Caco-2 (cell line): ENCODE measurements at regions not wholly inside any gene's neighbourhood (a gene's known extent, or its start where the extent isn't known, plus 50 kb on each side); places are given as distances from the start of the nearest gene placed in this dataset.

ENCODE experiments used
- BruUV-seq: library from RNA; stranded (reverse); fragments of 400-500 nt; replicated peaks from 2 replicates; lab custom pipeline; 2021; lab: Mats Ljungman, UMichigan
- CTCF ChIA-PET: fragments of 300-600 bp; sonication (Branson Sonifier 250); formaldehyde crosslinking; loops from one replicate; lab custom pipeline; 2022; ENCODE audit warnings: antibody characterized with exemption; lab: Charles Lee
- POLR2A ChIA-PET: fragments of 300-600 bp; sonication (Branson Sonifier 250); formaldehyde crosslinking; loops from one replicate; lab custom pipeline; 2022; ENCODE audit warnings: antibody characterized with exemption; lab: Charles Lee
- DNase-seq, 2 experiments: peaks; one replicate each; pipeline versions ENCODE4 v3.0.0 to v3.0.0-alpha.2; 2020 to 2022
- H3K27me3 ChIP-seq: replicated peaks from 2 replicates; pipeline ENCODE4 v1.6.0; 2011; ENCODE audit warnings: low read length; ENCODE audit not compliant: control insufficient read depth, insufficient read depth
- H3K36me3 ChIP-seq: 2 replicates; pipeline ENCODE4 v1.5.1; 2011; ENCODE audit warnings: low read length; ENCODE audit not compliant: control insufficient read depth, insufficient read depth
- H3K4me1 ChIP-seq: fragments of 250-450 bp; sonication (Bioruptor Pico); 2 replicates; pipeline ENCODE4 v1.5.1; 2020; ENCODE audit warnings: mild to moderate bottlenecking
- H3K4me3 ChIP-seq: 2 replicates; pipeline ENCODE4 v1.5.1; 2011; ENCODE audit warnings: low read depth, mild to moderate bottlenecking, control low read depth, low read length
- H3K9me3 ChIP-seq: fragments of 250-450 bp; sonication (Bioruptor Pico); 2 replicates; pipeline ENCODE4 v1.5.1; 2020; ENCODE audit warnings: mild to moderate bottlenecking, moderate library complexity
- H3K27ac Mint-ChIP-seq: one replicate; pipeline ENCODE4 v1.8.0; 2022; ENCODE audit warnings: mixed read lengths; ENCODE audit not compliant: unreplicated experiment
- H3K27me3 Mint-ChIP-seq: one replicate; pipeline ENCODE4 v1.8.0; 2022; ENCODE audit warnings: mixed read lengths; ENCODE audit not compliant: insufficient read depth, unreplicated experiment
- H3K36me3 Mint-ChIP-seq: one replicate; pipeline ENCODE4 v1.8.0; 2022; ENCODE audit warnings: mild to moderate bottlenecking, mixed read lengths; ENCODE audit not compliant: insufficient read depth, unreplicated experiment
- H3K4me1 Mint-ChIP-seq: one replicate; pipeline ENCODE4 v1.8.0; 2022; ENCODE audit warnings: low read depth, mixed read lengths; ENCODE audit not compliant: unreplicated experiment
- H3K4me3 Mint-ChIP-seq: one replicate; pipeline ENCODE4 v1.8.0; 2022; ENCODE audit warnings: mild to moderate bottlenecking, moderate library complexity, mixed read lengths; ENCODE audit not compliant: unreplicated experiment
- H3K9me3 Mint-ChIP-seq: one replicate; pipeline ENCODE4 v1.8.0; 2022; ENCODE audit warnings: mixed read lengths; ENCODE audit not compliant: unreplicated experiment
- intact Hi-C: fragments of 100-400 bp; cut with micrococcal nuclease; formaldehyde crosslinking; loops from one replicate; pipeline ENCODE4 v1.10.0; 2022; ENCODE audit not compliant: unreplicated experiment
- TF ChIP-seq, protein P1 (sequence below), 2 experiments: fragments of 200-600 bp in 1 of 2; IDR thresholded peaks; 1 replicate in 1 of 2; 2 replicates in 1 of 2; pipeline versions ENCODE4 v1.5.1 to v1.8.0; 2011 to 2022; ENCODE audit warnings: antibody characterized with exemption in 1 of 2, control low read depth in 1 of 2, inconsistent platforms in 1 of 2, low read depth in 1 of 2, low read length in 1 of 2, mild to moderate bottlenecking in 1 of 2, moderate library complexity in 1 of 2; ENCODE audit not compliant: insufficient read depth in 1 of 2, severe bottlenecking in 1 of 2, unreplicated experiment in 1 of 2

DNA sequence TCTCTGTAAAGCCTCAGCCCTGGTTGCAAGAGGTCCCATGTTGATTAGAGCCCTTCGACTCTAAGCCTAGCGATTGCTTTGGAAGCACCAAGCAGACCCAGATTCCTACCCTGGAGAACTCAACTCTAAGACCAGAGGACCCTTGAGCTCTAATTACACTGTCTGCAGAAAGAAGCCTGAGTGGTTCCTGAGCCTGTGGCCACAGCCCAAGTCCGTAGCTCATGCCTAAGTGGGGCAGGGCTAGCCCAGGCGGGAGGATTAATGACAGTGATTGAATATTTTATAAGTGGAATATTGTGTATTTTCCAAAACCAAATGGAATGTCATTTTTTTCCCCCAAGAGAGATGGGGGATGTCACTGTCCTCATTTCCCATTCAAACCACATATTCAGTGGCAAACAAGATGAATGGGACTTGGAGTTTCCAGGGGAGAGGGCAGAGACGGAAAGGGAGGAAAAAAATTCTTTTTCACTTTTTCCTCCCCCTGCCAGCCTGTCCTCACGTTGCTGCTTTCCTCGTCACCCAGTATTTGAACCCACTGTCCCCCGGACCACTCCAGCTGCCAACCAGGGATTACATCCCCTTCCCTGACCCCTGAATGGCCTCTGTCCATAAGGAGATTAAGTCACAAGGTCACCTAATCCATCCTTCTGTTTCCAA is 79.6 kb upstream of the CTTNBP2NL start:
- TF ChIP-seq, protein P1, sequence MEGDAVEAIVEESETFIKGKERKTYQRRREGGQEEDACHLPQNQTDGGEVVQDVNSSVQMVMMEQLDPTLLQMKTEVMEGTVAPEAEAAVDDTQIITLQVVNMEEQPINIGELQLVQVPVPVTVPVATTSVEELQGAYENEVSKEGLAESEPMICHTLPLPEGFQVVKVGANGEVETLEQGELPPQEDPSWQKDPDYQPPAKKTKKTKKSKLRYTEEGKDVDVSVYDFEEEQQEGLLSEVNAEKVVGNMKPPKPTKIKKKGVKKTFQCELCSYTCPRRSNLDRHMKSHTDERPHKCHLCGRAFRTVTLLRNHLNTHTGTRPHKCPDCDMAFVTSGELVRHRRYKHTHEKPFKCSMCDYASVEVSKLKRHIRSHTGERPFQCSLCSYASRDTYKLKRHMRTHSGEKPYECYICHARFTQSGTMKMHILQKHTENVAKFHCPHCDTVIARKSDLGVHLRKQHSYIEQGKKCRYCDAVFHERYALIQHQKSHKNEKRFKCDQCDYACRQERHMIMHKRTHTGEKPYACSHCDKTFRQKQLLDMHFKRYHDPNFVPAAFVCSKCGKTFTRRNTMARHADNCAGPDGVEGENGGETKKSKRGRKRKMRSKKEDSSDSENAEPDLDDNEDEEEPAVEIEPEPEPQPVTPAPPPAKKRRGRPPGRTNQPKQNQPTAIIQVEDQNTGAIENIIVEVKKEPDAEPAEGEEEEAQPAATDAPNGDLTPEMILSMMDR (IDR thresholded peaks at IDR 0.05; ENCODE audit: insufficient read depth in 1 of 2, low read depth in 1 of 2, low read length in 1 of 2, severe bottlenecking in 1 of 2, unreplicated experiment in 1 of 2), result no peak
- H3K4me1 Mint-ChIP-seq, result no peaks in the 10 kb centered on the region
- no peak overlapping the region for H3K4me3 ChIP-seq
- H3K4me3 Mint-ChIP-seq, result no peak overlapping the region
- DNase-seq, result no peak
- H3K9me3 ChIP-seq, result no peaks in the 10 kb centered on the region
- H3K36me3 ChIP-seq, result no peaks in the 10 kb centered on the region
- no peaks in the 10 kb centered on the region for H3K27me3 ChIP-seq
- no peaks in the 10 kb centered on the region for H3K9me3 Mint-ChIP-seq
- POLR2A ChIA-PET, result no interaction called here
- CTCF ChIA-PET, result no interaction called here
- intact Hi-C loops, result no loop called here
- H3K36me3 Mint-ChIP-seq, result no peaks in the 10 kb centered on the region
- peaks cover 7% of the 10 kb centered on the region for H3K27me3 Mint-ChIP-seq
- no peak overlapping the region for H3K27ac Mint-ChIP-seq
- H3K4me1 ChIP-seq, result no peaks in the 10 kb centered on the region
- BruUV-seq, result no TSS peak

DNA sequence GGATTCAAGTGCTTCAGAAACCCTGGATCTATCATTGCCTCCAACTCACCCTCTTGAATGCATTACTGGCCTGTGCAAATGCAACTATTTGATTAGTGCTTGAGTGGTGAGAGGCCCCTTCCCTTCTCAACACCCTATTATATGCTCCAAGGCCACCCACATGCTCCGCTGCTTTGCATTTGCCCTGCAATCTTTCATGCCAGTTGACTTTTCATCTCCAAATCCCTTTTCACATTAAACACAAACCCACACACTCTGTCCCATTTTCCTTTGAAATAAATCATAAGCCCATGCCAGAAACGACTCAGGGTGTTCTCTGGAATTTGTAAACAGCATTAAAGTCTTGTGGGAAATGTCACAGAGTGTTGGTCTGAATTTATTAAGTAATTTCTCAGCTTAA is 78.9 kb upstream of the CTTNBP2NL start:
- Histone ChIP-seq H3K9me3 (no peaks in the 10 kb centered on the region), H3K27me3 (no peaks in the 10 kb centered on the region), H3K4me3 (no peak overlapping the region), H3K36me3 (no peaks in the 10 kb centered on the region), H3K4me1 (no peaks in the 10 kb centered on the region)
- Mint-ChIP-seq H3K4me3 (no peak overlapping the region), H3K27me3 (peaks cover 10% of the 10 kb centered on the region), H3K4me1 (no peaks in the 10 kb centered on the region), H3K36me3 (no peaks in the 10 kb centered on the region), H3K9me3 (no peaks in the 10 kb centered on the region), H3K27ac (no peak overlapping the region)
- ChIA-PET POLR2A (no interaction called here), CTCF (no interaction called here)
- intact Hi-C loops, result no loop called here
- no TSS peak for BruUV-seq
- TF ChIP-seq, protein P1 (IDR thresholded peaks at IDR 0.05; ENCODE audit: insufficient read depth in 1 of 2, low read depth in 1 of 2, low read length in 1 of 2, severe bottlenecking in 1 of 2, unreplicated experiment in 1 of 2), result no peak
- DNase-seq, result no peak

DNA sequence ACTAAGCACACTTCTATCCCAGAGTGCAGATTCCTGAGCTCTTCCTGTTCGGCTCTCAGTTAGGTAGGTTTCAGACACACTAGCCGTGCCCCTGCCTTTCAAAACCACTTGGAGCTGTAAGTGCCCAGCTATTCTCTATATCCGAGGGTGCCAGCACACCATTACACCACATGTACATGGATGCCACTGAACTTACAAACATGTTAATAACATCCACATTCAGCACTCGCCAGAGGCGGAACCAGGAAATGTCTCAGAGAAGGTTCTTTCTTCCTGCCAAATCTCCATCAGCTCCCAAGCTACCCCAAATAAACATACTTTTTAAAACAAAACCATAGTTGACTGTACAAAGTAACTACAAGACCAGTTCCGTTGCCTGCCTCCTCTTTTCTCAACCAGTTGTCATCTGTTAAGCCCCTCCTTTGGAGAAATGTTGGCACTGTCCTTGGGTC is 78.4 kb upstream of the CTTNBP2NL start:
- H3K4me3 Mint-ChIP-seq, result no peak overlapping the region
- intact Hi-C loops, result no loop called here
- H3K4me1 Mint-ChIP-seq, result no peaks in the 10 kb centered on the region
- no peaks in the 10 kb centered on the region for H3K9me3 Mint-ChIP-seq
- no TSS peak for BruUV-seq
- H3K27me3 Mint-ChIP-seq, result peaks cover 10% of the 10 kb centered on the region
- no peak overlapping the region for H3K4me3 ChIP-seq
- POLR2A ChIA-PET, result no interaction called here
- H3K9me3 ChIP-seq, result no peaks in the 10 kb centered on the region
- no peaks in the 10 kb centered on the region for H3K36me3 ChIP-seq
- no peaks in the 10 kb centered on the region for H3K36me3 Mint-ChIP-seq
- H3K27me3 ChIP-seq, result no peaks in the 10 kb centered on the region
- TF ChIP-seq, protein P1 (IDR thresholded peaks at IDR 0.05; ENCODE audit: insufficient read depth in 1 of 2, low read depth in 1 of 2, low read length in 1 of 2, severe bottlenecking in 1 of 2, unreplicated experiment in 1 of 2), result no peak
- H3K4me1 ChIP-seq, result no peaks in the 10 kb centered on the region
- no peak for DNase-seq
- CTCF ChIA-PET, result no interaction called here
- H3K27ac Mint-ChIP-seq, result no peak overlapping the region
